ENCODE measurements at regions not wholly inside any gene's neighbourhood (a gene's known extent, or its start where the extent isn't known, plus 50 kb on each side); places are given as distances from the start of the nearest gene placed in this dataset.

DNA sequence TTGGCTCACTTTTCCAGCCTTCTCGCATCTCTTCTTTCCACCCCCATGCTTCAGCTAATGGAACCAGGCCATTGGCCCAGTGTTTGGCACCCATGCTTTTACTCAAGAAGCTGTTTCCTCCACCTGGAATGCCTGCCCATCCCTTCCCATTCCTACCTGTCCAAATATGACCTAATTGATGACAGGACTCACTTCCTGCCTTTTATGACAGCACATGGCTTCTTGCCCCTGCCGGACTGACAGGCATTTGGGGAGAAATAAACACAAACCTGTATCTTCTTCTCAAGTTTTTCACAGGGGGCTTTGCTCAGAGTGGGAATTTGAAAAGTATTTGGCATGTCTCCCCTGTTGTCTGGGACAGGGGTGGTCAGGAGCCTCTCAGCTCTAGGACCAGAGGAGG lies 120.1 kb downstream of the ABHD5 start:
- Mint-ChIP-seq H3K4me1 (no peaks in the 10 kb centered on the region), H3K36me3 (no peaks in the 10 kb centered on the region), H3K4me3 (no peak overlapping the region), H3K9me3 (no peaks in the 10 kb centered on the region), H3K27me3 (ENCODE audit: low read depth in 2 of 2) (peaks cover 6 to 13% of the 10 kb centered on the region in 2 donors), H3K27ac (no peak overlapping the region)
- whole genome bisulfite sequencing (ENCODE audit: insufficient coverage) = 90% methylated on average over 2 of the region's 2 CpGs
- intact Hi-C loops (cut with micrococcal nuclease) = no loop called here
- Histone ChIP-seq H3K4me3 (ENCODE audit: low read length) (no peak overlapping the region), H3K9me3 (ENCODE audit: control insufficient read depth, insufficient read depth, low read length) (no peaks in the 10 kb centered on the region), H3K4me1 (ENCODE audit: control insufficient read depth, insufficient read depth, low read length) (no peaks in the 10 kb centered on the region), H3K36me3 (ENCODE audit: control insufficient read depth, insufficient read depth, low read length) (no peaks in the 10 kb centered on the region), H3K27ac (ENCODE audit: low read length) (no peak overlapping the region), H3K27me3 (ENCODE audit: control insufficient read depth, insufficient read depth, low read length) (no peaks in the 10 kb centered on the region)
- ATAC-seq (no peak), DNase-seq (no peak)
- TF ChIP-seq, protein P1, sequence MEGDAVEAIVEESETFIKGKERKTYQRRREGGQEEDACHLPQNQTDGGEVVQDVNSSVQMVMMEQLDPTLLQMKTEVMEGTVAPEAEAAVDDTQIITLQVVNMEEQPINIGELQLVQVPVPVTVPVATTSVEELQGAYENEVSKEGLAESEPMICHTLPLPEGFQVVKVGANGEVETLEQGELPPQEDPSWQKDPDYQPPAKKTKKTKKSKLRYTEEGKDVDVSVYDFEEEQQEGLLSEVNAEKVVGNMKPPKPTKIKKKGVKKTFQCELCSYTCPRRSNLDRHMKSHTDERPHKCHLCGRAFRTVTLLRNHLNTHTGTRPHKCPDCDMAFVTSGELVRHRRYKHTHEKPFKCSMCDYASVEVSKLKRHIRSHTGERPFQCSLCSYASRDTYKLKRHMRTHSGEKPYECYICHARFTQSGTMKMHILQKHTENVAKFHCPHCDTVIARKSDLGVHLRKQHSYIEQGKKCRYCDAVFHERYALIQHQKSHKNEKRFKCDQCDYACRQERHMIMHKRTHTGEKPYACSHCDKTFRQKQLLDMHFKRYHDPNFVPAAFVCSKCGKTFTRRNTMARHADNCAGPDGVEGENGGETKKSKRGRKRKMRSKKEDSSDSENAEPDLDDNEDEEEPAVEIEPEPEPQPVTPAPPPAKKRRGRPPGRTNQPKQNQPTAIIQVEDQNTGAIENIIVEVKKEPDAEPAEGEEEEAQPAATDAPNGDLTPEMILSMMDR (IDR thresholded peaks at IDR 0.05) = no peak

DNA sequence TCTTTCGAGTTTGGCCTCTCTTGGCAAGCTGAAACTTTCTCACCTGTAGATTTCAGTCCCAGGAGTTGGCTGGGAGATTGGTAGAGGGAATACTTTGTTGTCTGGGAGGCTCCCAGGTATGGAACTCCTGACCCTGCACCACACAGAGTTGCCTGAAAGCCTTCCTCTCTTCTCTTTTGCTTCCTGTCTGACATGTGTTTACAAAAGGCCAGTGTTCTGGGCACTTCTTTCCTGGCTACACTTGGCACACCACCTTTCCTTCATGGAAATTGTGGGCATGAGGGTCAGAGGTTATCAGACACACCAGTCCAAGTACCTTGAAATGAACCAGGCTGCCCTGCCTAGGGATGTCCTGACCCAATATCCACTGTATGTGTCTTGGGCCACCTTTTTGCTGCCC lies 123.7 kb downstream of the ABHD5 start:
- ATAC-seq = no peak
- TF ChIP-seq, protein P1 (IDR thresholded peaks at IDR 0.05) = no peak
- no peaks in the 10 kb centered on the region for H3K4me1 Mint-ChIP-seq

DNA sequence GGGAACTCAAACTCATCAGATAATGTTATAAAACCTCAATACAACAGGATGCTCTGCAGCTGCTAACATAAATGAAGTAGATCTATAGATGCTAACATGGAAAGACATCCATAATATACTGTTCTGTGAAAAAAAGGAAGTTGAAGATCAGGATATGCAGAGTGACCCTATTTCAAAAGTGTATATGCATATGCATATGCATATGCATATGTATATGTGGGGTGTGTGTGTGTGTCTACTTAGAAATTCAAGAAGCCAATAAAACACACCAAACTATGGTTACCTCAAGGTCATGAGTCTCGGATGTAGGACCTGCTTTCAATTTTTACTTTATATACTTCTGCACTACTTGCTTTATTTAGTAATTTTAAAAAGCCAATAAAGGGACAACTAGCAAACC lies 125.6 kb downstream of the ABHD5 start:
- TF ChIP-seq, protein P1 (IDR thresholded peaks at IDR 0.05) = no peak
- no CpG with 5 or more reads among the region's 1 CpG for WGBS (ENCODE audit: insufficient coverage)
- no peak overlapping the region for H3K4me3 Mint-ChIP-seq
- H3K27me3 Mint-ChIP-seq (ENCODE audit: low read depth in 2 of 2) = peaks cover 0 to 24% of the 10 kb centered on the region in 2 donors
- Histone ChIP-seq H3K27me3 (ENCODE audit: control insufficient read depth, insufficient read depth, low read length) (no peaks in the 10 kb centered on the region), H3K36me3 (ENCODE audit: control insufficient read depth, insufficient read depth, low read length) (no peaks in the 10 kb centered on the region), H3K4me1 (ENCODE audit: control insufficient read depth, insufficient read depth, low read length) (no peaks in the 10 kb centered on the region), H3K4me3 (ENCODE audit: low read length) (no peak overlapping the region), H3K27ac (ENCODE audit: low read length) (no peak overlapping the region), H3K9me3 (ENCODE audit: control insufficient read depth, insufficient read depth, low read length) (no peaks in the 10 kb centered on the region)
- intact Hi-C loops (cut with micrococcal nuclease) = no loop called here
- H3K36me3 Mint-ChIP-seq = no peaks in the 10 kb centered on the region
- no peaks in the 10 kb centered on the region for H3K4me1 Mint-ChIP-seq
- no peak for ATAC-seq
- no peaks in the 10 kb centered on the region for H3K9me3 Mint-ChIP-seq
- DNase-seq = no peak
- no peak overlapping the region for H3K27ac Mint-ChIP-seq

More for the DNA sequence above, 123.7 kb downstream of the ABHD5 start:
- Mint-ChIP-seq H3K4me3 (no peak overlapping the region), H3K36me3 (no peaks in the 10 kb centered on the region), H3K9me3 (no peaks in the 10 kb centered on the region), H3K27ac (no peak overlapping the region), H3K27me3 (ENCODE audit: low read depth in 2 of 2) (peaks cover 0 to 13% of the 10 kb centered on the region in 2 donors)
- Histone ChIP-seq H3K27ac (ENCODE audit: low read length) (no peak overlapping the region), H3K36me3 (ENCODE audit: control insufficient read depth, insufficient read depth, low read length) (no peaks in the 10 kb centered on the region), H3K27me3 (ENCODE audit: control insufficient read depth, insufficient read depth, low read length) (no peaks in the 10 kb centered on the region), H3K4me1 (ENCODE audit: control insufficient read depth, insufficient read depth, low read length) (no peaks in the 10 kb centered on the region), H3K4me3 (ENCODE audit: low read length) (no peak overlapping the region), H3K9me3 (ENCODE audit: control insufficient read depth, insufficient read depth, low read length) (no peaks in the 10 kb centered on the region)
- intact Hi-C loops (cut with micrococcal nuclease) = no loop called here
- 56% methylated on average over 1 of the region's 1 CpG for WGBS (ENCODE audit: insufficient coverage)
- no peak for DNase-seq

DNA sequence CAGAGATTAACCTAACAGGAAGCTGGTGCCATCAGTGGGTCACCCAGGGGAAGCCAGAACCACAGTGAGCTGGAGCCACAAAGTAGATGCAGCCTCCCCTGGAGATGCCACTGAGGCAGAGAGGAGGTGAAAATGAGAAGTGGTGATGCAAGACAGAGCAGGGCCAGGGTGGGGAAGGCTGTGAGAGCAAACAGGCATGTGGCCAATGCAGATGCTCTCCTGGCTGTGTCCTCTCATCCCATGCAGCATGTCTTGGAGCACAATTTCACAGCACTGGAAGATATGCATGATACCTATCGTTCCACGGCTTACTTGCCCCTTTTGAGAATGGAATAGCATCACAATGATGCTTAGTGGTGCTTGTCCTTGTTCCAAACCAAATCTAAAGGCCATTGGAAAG lies 126.3 kb downstream of the ABHD5 start:
- H3K9me3 ChIP-seq (ENCODE audit: control insufficient read depth, insufficient read depth, low read length) = no peaks in the 10 kb centered on the region
- no peak overlapping the region for H3K4me3 ChIP-seq (ENCODE audit: low read length)
- H3K4me1 Mint-ChIP-seq = no peaks in the 10 kb centered on the region
- no peak overlapping the region for H3K27ac Mint-ChIP-seq
- ATAC-seq = no peak
- H3K36me3 Mint-ChIP-seq = no peaks in the 10 kb centered on the region
- no peaks in the 10 kb centered on the region for H3K9me3 Mint-ChIP-seq
- H3K4me1 ChIP-seq (ENCODE audit: control insufficient read depth, insufficient read depth, low read length) = no peaks in the 10 kb centered on the region
- no peaks in the 10 kb centered on the region for H3K36me3 ChIP-seq (ENCODE audit: control insufficient read depth, insufficient read depth, low read length)
- WGBS (ENCODE audit: insufficient coverage) = 77% methylated on average over 2 of the region's 2 CpGs
- H3K27me3 ChIP-seq (ENCODE audit: control insufficient read depth, insufficient read depth, low read length) = no peaks in the 10 kb centered on the region
- no peak overlapping the region for H3K27ac ChIP-seq (ENCODE audit: low read length)
- DNase-seq = no peak
- no peak overlapping the region for H3K4me3 Mint-ChIP-seq
- H3K27me3 Mint-ChIP-seq (ENCODE audit: low read depth in 2 of 2) = peaks cover 0 to 25% of the 10 kb centered on the region in 2 donors
- TF ChIP-seq, protein P1 (IDR thresholded peaks at IDR 0.05) = no peak
- intact Hi-C loops (cut with micrococcal nuclease) = no loop called here
